ENCODE measurements at regions not wholly inside any gene's neighbourhood (a gene's known extent, or its start where the extent isn't known, plus 50 kb on each side); places are given as distances from the start of the nearest gene placed in this dataset.

GRCh38 chr4:22115262-22115661 lies 166.7 kb upstream of the KCNIP4 start:
- no peak for DNase-seq (ENCODE audit: low read depth)

- no peak for DNase-seq (ENCODE audit: low read depth)
Measured at GRCh38 chr4:22103768-22104167, 155.2 kb upstream of the KCNIP4 start.

GRCh38 chr4:22099896-22100295 lies 151.3 kb upstream of the KCNIP4 start:
- peak; percentile 13 for DNase-seq (ENCODE audit: low read depth)

GRCh38 chr4:22097596-22097995 lies 149.0 kb upstream of the KCNIP4 start:
- no peak for DNase-seq (ENCODE audit: low read depth)

GRCh38 chr4:22094217-22094616 lies 145.6 kb upstream of the KCNIP4 start:
- DNase-seq (ENCODE audit: low read depth) = no peak

- no peak for DNase-seq (ENCODE audit: low read depth)
Measured at GRCh38 chr4:22093126-22093525, 144.6 kb upstream of the KCNIP4 start.

- DNase-seq (ENCODE audit: low read depth) = no peak
Measured at GRCh38 chr4:22091906-22092305, 143.3 kb upstream of the KCNIP4 start.

- DNase-seq (ENCODE audit: low read depth) = no peak
Measured at GRCh38 chr4:22091352-22091717, 142.8 kb upstream of the KCNIP4 start.

GRCh38 chr4:22090661-22091351 lies 142.2 kb upstream of the KCNIP4 start:
- no peak for DNase-seq (ENCODE audit: low read depth)

- DNase-seq (ENCODE audit: low read depth) = no peak
Measured at GRCh38 chr4:22077571-22077970, 129.0 kb upstream of the KCNIP4 start.

GRCh38 chr4:22072726-22073125 lies 124.2 kb upstream of the KCNIP4 start:
- no peak for DNase-seq (ENCODE audit: low read depth)

- DNase-seq (ENCODE audit: low read depth) = no peak
Measured at GRCh38 chr4:22072240-22072639, 123.7 kb upstream of the KCNIP4 start.

GRCh38 chr4:22071749-22072148 lies 123.2 kb upstream of the KCNIP4 start:
- DNase-seq (ENCODE audit: low read depth) = peak; percentile 7

- DNase-seq (ENCODE audit: low read depth) = no peak
Measured at GRCh38 chr4:22070256-22070655, 121.7 kb upstream of the KCNIP4 start.

GRCh38 chr4:22063613-22064012 lies 115.0 kb upstream of the KCNIP4 start:
- no peak for DNase-seq (ENCODE audit: low read depth)

- no peak for DNase-seq (ENCODE audit: low read depth)
Measured at GRCh38 chr4:22062676-22063075, 114.1 kb upstream of the KCNIP4 start.

- DNase-seq (ENCODE audit: low read depth) = no peak
Measured at GRCh38 chr4:22055954-22056353, 107.4 kb upstream of the KCNIP4 start.

GRCh38 chr4:22052076-22052475 lies 103.5 kb upstream of the KCNIP4 start:
- no peak for DNase-seq (ENCODE audit: low read depth)

GRCh38 chr4:22048323-22048722 lies 99.8 kb upstream of the KCNIP4 start:
- DNase-seq (ENCODE audit: low read depth) = no peak

GRCh38 chr4:22047793-22048192 lies 99.2 kb upstream of the KCNIP4 start:
- no peak for DNase-seq (ENCODE audit: low read depth)

- DNase-seq (ENCODE audit: low read depth) = no peak
Measured at GRCh38 chr4:22045051-22045630, 96.6 kb upstream of the KCNIP4 start.

GRCh38 chr4:22031423-22031822 lies 82.9 kb upstream of the KCNIP4 start:
- no peak for DNase-seq (ENCODE audit: low read depth)

GRCh38 chr4:22030881-22031280 lies 82.3 kb upstream of the KCNIP4 start:
- DNase-seq (ENCODE audit: low read depth) = no peak

GRCh38 chr4:22030307-22030706 lies 81.7 kb upstream of the KCNIP4 start:
- DNase-seq (ENCODE audit: low read depth) = no peak

Measured in RPMI7951 (cell line).